NCI-H1436 treated with DMSO at 0.1 percent for 48 hours (cell line): ENCODE measurements at regions not wholly inside any gene's neighbourhood (a gene's known extent, or its start where the extent isn't known, plus 50 kb on each side); places are given as distances from the start of the nearest gene placed in this dataset.
"Not testable (repeated sequence)": the region's sequence is repeated elsewhere in the genome, so short reads cannot be mapped to it uniquely, and the experiment has no call there.

ENCODE experiments used
- DNase-seq: peaks from one replicate; lab custom pipeline; 2025; lab: John Stamatoyannopoulos, UW

- DNase-seq = no peak
These were observed 197.4 kb downstream of the DUSP6 start for GRCh38 chr12:89154743-89155499.

- DNase-seq = no peak
These were observed 199.0 kb downstream of the DUSP6 start for GRCh38 chr12:89153341-89153740.

GRCh38 chr12:89151536-89151935, 200.8 kb downstream of the DUSP6 start:
- no peak for DNase-seq

GRCh38 chr12:89150789-89151188, 201.5 kb downstream of the DUSP6 start:
- not testable (repeated sequence) for DNase-seq

- DNase-seq = no peak
These were observed 211.6 kb downstream of the DUSP6 start for GRCh38 chr12:89140602-89141238.

GRCh38 chr12:89140141-89140540, 212.2 kb downstream of the DUSP6 start:
- DNase-seq = no peak

GRCh38 chr12:89139390-89139789, 212.9 kb downstream of the DUSP6 start:
- no peak for DNase-seq

GRCh38 chr12:89138048-89138852, 214.1 kb downstream of the DUSP6 start:
- DNase-seq = no peak

GRCh38 chr12:89135976-89136634, 216.2 kb downstream of the DUSP6 start:
- DNase-seq = no peak

GRCh38 chr12:89134213-89134770, 218.0 kb downstream of the DUSP6 start:
- DNase-seq = no peak

GRCh38 chr12:89129167-89129870, 223.0 kb downstream of the DUSP6 start:
- no peak for DNase-seq

- DNase-seq = no peak
These were observed 225.6 kb downstream of the DUSP6 start for GRCh38 chr12:89126712-89127111.

- DNase-seq = no peak
These were observed 229.4 kb downstream of the DUSP6 start for GRCh38 chr12:89122852-89123251.

- DNase-seq = no peak
These were observed 234.8 kb downstream of the DUSP6 start for GRCh38 chr12:89117448-89118034.

GRCh38 chr12:89111964-89112363, 240.3 kb downstream of the DUSP6 start:
- no peak for DNase-seq

- DNase-seq = no peak
These were observed 244.0 kb downstream of the DUSP6 start for GRCh38 chr12:89108265-89108664.

GRCh38 chr12:89106950-89107349, 245.4 kb downstream of the DUSP6 start:
- no peak for DNase-seq

- DNase-seq = no peak
These were observed 247.1 kb downstream of the DUSP6 start for GRCh38 chr12:89105243-89105642.

- no peak for DNase-seq
These were observed 248.5 kb downstream of the DUSP6 start for GRCh38 chr12:89103831-89104230.

- DNase-seq = no peak
These were observed 250.9 kb downstream of the DUSP6 start for GRCh38 chr12:89101440-89101839.
